Fibroblast of villous mesenchyme (primary cell): ENCODE measurements at regions not wholly inside any gene's neighbourhood (a gene's known extent, or its start where the extent isn't known, plus 50 kb on each side); places are given as distances from the start of the nearest gene placed in this dataset.

Experiments
- DNase-seq: peaks from one replicate; pipeline ENCODE4 v3.0.0-alpha.2; 2010; ENCODE audit warnings: low read depth
- H3K4me3 ChIP-seq: 2 replicates; pipeline ENCODE4 v1.5.1; 2011; ENCODE audit warnings: low read depth, mild to moderate bottlenecking, low read length
- CTCF ChIP-seq: IDR thresholded peaks from 2 replicates; pipeline ENCODE4 v1.5.1; 2012; ENCODE audit warnings: low read depth, mild to moderate bottlenecking, low read length; ENCODE audit not compliant: insufficient read depth

GRCh38 chr2:142592171-142592570 lies 285.3 kb upstream of the KYNU start:
- no peak overlapping the region for H3K4me3 ChIP-seq
- no peak for DNase-seq
- TF ChIP-seq CTCF, result no peak

DNA sequence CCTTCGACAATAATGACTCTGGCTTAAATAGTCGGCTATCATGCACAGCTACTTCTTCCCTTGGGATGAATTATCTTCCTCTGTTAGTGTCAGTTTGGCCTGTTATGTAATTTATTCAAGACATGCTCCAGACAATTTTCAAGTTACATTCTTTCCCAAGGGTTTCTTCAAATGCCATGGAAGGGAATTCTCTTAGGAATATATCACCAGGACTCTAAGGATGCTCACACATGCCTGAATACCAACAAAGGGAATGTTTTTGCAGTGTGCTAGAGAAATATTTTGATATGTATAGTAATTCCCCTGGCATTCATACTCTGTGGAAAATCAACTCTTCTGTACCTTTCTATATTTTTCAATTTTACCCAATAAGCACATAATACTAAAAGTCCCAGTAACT lies 286.0 kb upstream of the KYNU start:
- no peak for DNase-seq
- no peak for TF ChIP-seq CTCF
- no peak overlapping the region for H3K4me3 ChIP-seq

GRCh38 chr2:142588269-142588668 lies 289.2 kb upstream of the KYNU start:
- DNase-seq, result no peak
- no peak overlapping the region for H3K4me3 ChIP-seq
- no peak for TF ChIP-seq CTCF

- no peak for DNase-seq
- TF ChIP-seq CTCF, result no peak
- no peak overlapping the region for H3K4me3 ChIP-seq
These were observed 290.5 kb upstream of the KYNU start for GRCh38 chr2:142586693-142587580.

GRCh38 chr2:142585785-142586184 lies 291.7 kb upstream of the KYNU start:
- no peak for TF ChIP-seq CTCF
- DNase-seq, result no peak
- H3K4me3 ChIP-seq, result no peak overlapping the region

DNA sequence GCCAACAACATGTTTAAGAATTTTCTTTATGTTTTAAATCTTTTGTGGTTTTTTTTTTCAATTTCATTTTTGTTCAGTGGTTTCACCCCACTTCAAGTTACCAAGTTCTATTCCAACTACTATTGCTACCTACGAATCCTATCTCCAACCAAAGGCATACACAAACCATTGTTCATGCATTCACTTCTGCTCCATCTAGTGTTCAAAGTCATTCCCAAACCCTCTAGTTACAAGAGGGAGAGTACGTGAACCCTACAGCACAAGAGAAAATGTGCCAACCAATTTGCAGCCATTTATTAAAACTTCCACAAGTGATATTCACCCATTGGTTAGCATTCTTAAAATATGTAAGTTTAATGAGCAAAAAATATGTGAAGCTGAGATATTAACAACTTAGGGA lies 295.1 kb upstream of the KYNU start:
- no peak for TF ChIP-seq CTCF
- no peak for DNase-seq
- H3K4me3 ChIP-seq, result no peak overlapping the region

DNA sequence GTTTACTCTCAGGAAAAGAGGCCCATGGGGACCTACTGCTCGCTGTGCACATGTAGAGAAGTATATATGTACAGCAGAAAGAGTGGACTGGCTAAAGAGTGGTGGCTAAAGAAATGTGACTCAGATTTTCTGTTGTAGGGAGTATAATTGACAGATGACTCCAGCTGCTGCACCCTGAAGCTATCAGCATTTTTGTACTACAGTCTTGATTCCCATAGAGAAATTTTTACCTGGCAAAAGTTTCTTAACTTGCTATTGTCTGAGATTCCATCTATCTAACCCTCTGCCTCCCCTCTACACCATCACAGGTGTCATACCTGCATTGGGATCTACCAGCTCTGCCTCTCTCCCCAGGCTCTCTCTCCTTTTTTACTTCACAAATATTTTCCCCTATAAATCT lies 296.0 kb upstream of the KYNU start:
- TF ChIP-seq CTCF, result no peak
- DNase-seq, result no peak
- no peak overlapping the region for H3K4me3 ChIP-seq
